Cardiac muscle cell (in vitro differentiated cells and primary cell): ENCODE measurements at regions not wholly inside any gene's neighbourhood (a gene's known extent, or its start where the extent isn't known, plus 50 kb on each side); places are given as distances from the start of the nearest gene placed in this dataset.

Experiments used
- DNase-seq, 2 donors: peaks; one replicate each; pipeline versions ENCODE4 v3.0.0 to v3.0.0-alpha.2; 2010 to 2017; ENCODE audit warnings: low read depth in 1 of 2, low spot score in 1 of 2
- H3K27ac ChIP-seq: fragments of 200-600 bp; sonication (generic); 2 replicates; pipeline ENCODE4 v1.5.1; 2016
- H3K27me3 ChIP-seq: fragments of 200-600 bp; sonication (generic); 2 replicates; pipeline ENCODE4 v1.6.0; 2016; ENCODE audit warnings: control low read depth
- H3K36me3 ChIP-seq: fragments of 200-600 bp; sonication (generic); 2 replicates; pipeline ENCODE4 v1.5.1; 2016; ENCODE audit warnings: control low read depth
- H3K4me1 ChIP-seq: fragments of 200-600 bp; sonication (generic); 2 replicates; pipeline ENCODE4 v1.8.1; 2017; ENCODE audit warnings: low read depth, mild to moderate bottlenecking, mixed run types
- H3K4me3 ChIP-seq: fragments of 200-600 bp; sonication (generic); 2 replicates; pipeline ENCODE4 v1.5.1; 2016; ENCODE audit warnings: mild to moderate bottlenecking
- H3K9me3 ChIP-seq: fragments of 200-600 bp; sonication (generic); 2 replicates; pipeline ENCODE4 v1.5.1; 2017; ENCODE audit warnings: low read depth, mild to moderate bottlenecking, control low read depth
- CTCF ChIP-seq: IDR thresholded peaks from 2 replicates; pipeline ENCODE4 v1.5.1; 2012; ENCODE audit warnings: low read depth, mild to moderate bottlenecking, low read length

DNA sequence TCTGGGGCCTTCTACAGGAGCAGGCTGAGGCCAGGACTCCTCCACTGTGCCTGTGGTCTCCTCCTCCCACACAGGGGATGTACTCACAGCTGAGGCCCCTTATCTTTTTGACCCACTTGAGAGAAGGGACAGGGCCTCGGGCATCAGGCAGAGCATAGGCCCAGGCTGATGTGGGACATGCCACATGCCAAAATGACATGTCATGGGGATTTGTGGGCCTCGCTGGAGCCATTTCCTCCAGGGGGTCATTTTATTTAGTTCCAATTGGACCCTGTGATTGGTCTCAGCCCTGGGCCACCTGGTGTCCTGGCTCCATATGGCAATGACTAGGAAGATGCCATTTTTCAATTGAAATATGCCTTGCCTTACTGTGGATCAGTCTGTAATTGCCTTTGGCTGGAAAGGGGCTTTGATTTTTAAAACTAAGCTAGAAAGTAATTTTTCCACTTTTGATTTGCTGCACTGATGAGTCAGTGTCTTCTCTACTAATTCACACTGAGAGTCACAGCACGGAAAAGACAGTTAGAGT is 171.1 kb upstream of the NAV2 start:
- no peak for TF ChIP-seq CTCF
- H3K27me3 ChIP-seq: no peaks in the 10 kb centered on the region
- H3K4me3 ChIP-seq: no peak overlapping the region
- H3K27ac ChIP-seq: no peak overlapping the region
- H3K4me1 ChIP-seq: no peaks in the 10 kb centered on the region
- DNase-seq: no peak
- no peaks in the 10 kb centered on the region for H3K36me3 ChIP-seq
- H3K9me3 ChIP-seq: no peaks in the 10 kb centered on the region

DNA sequence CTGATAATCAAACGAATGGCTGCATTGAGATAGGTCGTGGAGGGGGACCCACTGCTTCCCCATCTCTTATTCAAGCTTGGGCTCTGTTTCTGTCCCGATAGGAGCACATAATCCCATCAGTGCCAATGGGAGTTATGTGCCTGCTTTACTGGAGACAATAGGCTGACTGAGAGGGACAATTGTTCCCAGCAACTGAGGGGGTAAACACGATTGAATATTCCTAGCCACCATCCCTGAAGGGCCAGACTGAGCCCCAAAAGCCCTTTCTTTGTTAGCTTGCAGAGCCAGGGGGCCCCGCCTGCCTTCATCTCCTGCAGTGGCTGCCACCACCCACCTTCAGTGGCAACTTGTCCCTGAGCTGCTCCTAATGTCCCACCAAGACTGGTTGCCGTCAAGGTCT is 172.8 kb upstream of the NAV2 start:
- H3K27me3 ChIP-seq: peaks cover under 1% of the 10 kb centered on the region
- no peaks in the 10 kb centered on the region for H3K4me1 ChIP-seq
- no peaks in the 10 kb centered on the region for H3K36me3 ChIP-seq
- no peak for TF ChIP-seq CTCF
- no peak overlapping the region for H3K27ac ChIP-seq
- no peak for DNase-seq
- no peaks in the 10 kb centered on the region for H3K9me3 ChIP-seq
- H3K4me3 ChIP-seq: no peak overlapping the region

- no peak for TF ChIP-seq CTCF
- no peak for DNase-seq
- Histone ChIP-seq H3K4me3 (no peak overlapping the region), H3K4me1 (no peaks in the 10 kb centered on the region), H3K27ac (no peak overlapping the region), H3K36me3 (no peaks in the 10 kb centered on the region), H3K9me3 (no peaks in the 10 kb centered on the region), H3K27me3 (peaks cover 3% of the 10 kb centered on the region)
Measured at GRCh38 chr11:19537803-19538453, 174.7 kb upstream of the NAV2 start.

DNA sequence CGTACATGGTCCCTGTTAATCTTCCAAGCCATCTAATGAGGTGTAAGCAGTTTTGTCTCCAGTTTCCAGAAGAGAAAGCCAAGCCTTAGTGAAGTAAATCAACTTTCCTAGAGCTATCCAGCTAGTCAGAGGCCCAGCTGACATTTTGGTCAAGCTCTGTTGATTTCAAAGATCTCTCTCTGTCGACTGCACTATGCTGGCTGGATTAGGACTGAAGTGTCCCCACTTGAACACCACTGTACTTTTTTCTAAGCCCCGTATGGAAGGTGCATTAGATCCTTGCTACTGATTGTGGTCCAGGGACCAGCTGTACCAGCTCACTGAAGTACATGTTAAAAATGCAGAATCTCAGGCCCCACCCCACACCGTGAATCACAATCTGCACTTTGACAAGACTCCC is 176.5 kb upstream of the NAV2 start:
- no peak overlapping the region for H3K4me3 ChIP-seq
- H3K27me3 ChIP-seq: peaks cover 3% of the 10 kb centered on the region
- no peak overlapping the region for H3K27ac ChIP-seq
- no peaks in the 10 kb centered on the region for H3K4me1 ChIP-seq
- H3K9me3 ChIP-seq: no peaks in the 10 kb centered on the region
- DNase-seq: no peak
- TF ChIP-seq CTCF: no peak
- H3K36me3 ChIP-seq: no peaks in the 10 kb centered on the region

GRCh38 chr11:19530505-19530904 is 182.1 kb upstream of the NAV2 start:
- H3K9me3 ChIP-seq: no peaks in the 10 kb centered on the region
- H3K27me3 ChIP-seq: peaks cover 3% of the 10 kb centered on the region
- TF ChIP-seq CTCF: no peak
- no peak overlapping the region for H3K4me3 ChIP-seq
- H3K36me3 ChIP-seq: no peaks in the 10 kb centered on the region
- no peaks in the 10 kb centered on the region for H3K4me1 ChIP-seq
- DNase-seq: no peak
- no peak overlapping the region for H3K27ac ChIP-seq
